Duodenal mucosa (tissue), 2 donors: ENCODE measurements at regions not wholly inside any gene's neighbourhood (a gene's known extent, or its start where the extent isn't known, plus 50 kb on each side); places are given as distances from the start of the nearest gene placed in this dataset.

ENCODE experiments used
- H3K27ac ChIP-seq: one replicate; pipeline ENCODE4 v1.7.0; 2013; ENCODE audit warnings: low read depth, low read length
- H3K27me3 ChIP-seq, 2 donors: one replicate each; pipeline ENCODE4 v1.7.0; 2013; ENCODE audit warnings: low read length in 2 of 2, control low read depth in 1 of 2; ENCODE audit not compliant: insufficient read depth in 2 of 2, control insufficient read depth in 1 of 2
- H3K36me3 ChIP-seq, 2 donors: one replicate each; pipeline ENCODE4 v1.7.0; 2013; ENCODE audit warnings: low read length in 2 of 2, control low read depth in 1 of 2; ENCODE audit not compliant: insufficient read depth in 2 of 2, control insufficient read depth in 1 of 2
- H3K4me1 ChIP-seq, 2 donors: one replicate each; pipeline ENCODE4 v1.7.0; 2013; ENCODE audit warnings: low read length in 2 of 2, control low read depth in 1 of 2; ENCODE audit not compliant: insufficient read depth in 2 of 2, control insufficient read depth in 1 of 2
- H3K4me3 ChIP-seq, 2 donors: one replicate each; pipeline ENCODE4 v1.7.0; 2013; ENCODE audit warnings: low read length in 2 of 2, low read depth in 1 of 2
- H3K9ac ChIP-seq, 2 donors: one replicate each; pipeline ENCODE4 v1.7.0; 2013; ENCODE audit warnings: low read length in 2 of 2, low read depth in 1 of 2
- H3K9me3 ChIP-seq, 2 donors: one replicate each; pipeline ENCODE4 v1.7.0; 2013; ENCODE audit warnings: low read length in 2 of 2, control low read depth in 1 of 2; ENCODE audit not compliant: control insufficient read depth in 1 of 2

GRCh38 chr7:98565103-98565502, 52.0 kb upstream of the NPTX2 start:
- H3K36me3 ChIP-seq: no peaks in the 10 kb centered on the region
- no peak overlapping the region for H3K27ac ChIP-seq
- no peak overlapping the region for H3K4me3 ChIP-seq
- no peak overlapping the region for H3K9ac ChIP-seq
- H3K27me3 ChIP-seq: peaks cover 0 to 3% of the 10 kb centered on the region in 2 donors
- no peaks in the 10 kb centered on the region for H3K4me1 ChIP-seq
- H3K9me3 ChIP-seq: no peaks in the 10 kb centered on the region

DNA sequence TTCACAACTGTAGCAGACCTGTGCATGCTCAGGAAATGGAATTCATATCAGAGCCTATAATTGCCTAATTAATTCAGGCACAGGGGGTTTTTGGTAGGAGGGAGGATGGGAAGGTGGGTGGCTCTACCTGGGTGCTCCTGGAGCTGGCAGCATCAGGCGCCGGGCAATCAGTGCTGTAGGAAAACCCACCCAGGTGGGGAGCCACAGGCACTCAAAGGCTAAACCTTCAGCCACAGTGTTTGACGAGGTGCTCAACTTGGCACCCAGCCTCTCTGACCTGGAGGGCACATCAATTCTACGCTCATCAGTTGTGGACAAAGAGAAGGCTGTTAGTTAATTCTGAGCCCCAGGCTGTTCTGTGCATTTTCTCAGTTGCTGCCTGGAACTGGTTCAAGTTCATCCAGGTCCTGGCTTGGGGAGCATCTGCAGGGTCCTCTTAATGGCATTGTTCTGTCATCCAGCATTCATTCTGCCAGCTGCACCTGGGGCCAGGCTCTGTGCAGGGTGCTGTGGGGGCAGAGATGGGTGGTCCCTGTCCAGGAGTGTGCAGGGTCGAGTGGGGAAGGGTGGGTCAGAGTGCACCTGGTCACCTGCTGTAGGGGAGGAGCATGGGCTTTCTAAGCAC, 54.1 kb upstream of the NPTX2 start:
- Histone ChIP-seq H3K27me3 (peaks cover 0 to 3% of the 10 kb centered on the region in 2 donors), H3K9me3 (no peaks in the 10 kb centered on the region), H3K9ac (no peak overlapping the region), H3K36me3 (no peaks in the 10 kb centered on the region), H3K27ac (no peak overlapping the region), H3K4me1 (no peaks in the 10 kb centered on the region), H3K4me3 (no peak overlapping the region)

- H3K27me3 ChIP-seq: peaks cover 0 to 3% of the 10 kb centered on the region in 2 donors
- H3K36me3 ChIP-seq: no peaks in the 10 kb centered on the region
- no peaks in the 10 kb centered on the region for H3K9me3 ChIP-seq
- H3K27ac ChIP-seq: no peak overlapping the region
- no peaks in the 10 kb centered on the region for H3K4me1 ChIP-seq
- H3K9ac ChIP-seq: no peak overlapping the region
- no peak overlapping the region for H3K4me3 ChIP-seq
These were observed 54.7 kb upstream of the NPTX2 start for GRCh38 chr7:98562381-98562823.

DNA sequence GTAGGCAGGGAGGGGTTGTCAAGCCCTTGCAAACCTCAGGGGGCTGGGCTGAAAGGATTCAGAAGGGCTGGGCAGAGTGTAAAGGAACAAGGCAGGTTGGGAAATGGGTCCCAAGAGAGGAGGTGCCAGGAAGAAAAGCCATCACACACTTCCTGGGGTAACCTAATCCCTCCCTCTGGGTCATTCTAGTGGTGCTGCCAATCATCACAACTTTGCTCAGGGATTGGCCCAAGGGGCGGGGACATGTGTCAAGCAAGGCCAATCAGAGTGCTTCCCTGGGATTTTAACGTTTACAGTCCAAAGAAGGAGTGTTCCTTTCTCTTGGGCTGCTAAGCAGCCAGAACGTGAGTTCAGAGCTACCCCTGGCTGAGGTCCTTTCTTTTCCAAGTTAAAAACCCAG, 57.1 kb upstream of the NPTX2 start:
- H3K27ac ChIP-seq: no peak overlapping the region
- H3K27me3 ChIP-seq: peaks cover 0 to 3% of the 10 kb centered on the region in 2 donors
- no peaks in the 10 kb centered on the region for H3K4me1 ChIP-seq
- no peak overlapping the region for H3K4me3 ChIP-seq
- H3K9me3 ChIP-seq: no peaks in the 10 kb centered on the region
- H3K36me3 ChIP-seq: no peaks in the 10 kb centered on the region
- no peak overlapping the region for H3K9ac ChIP-seq

DNA sequence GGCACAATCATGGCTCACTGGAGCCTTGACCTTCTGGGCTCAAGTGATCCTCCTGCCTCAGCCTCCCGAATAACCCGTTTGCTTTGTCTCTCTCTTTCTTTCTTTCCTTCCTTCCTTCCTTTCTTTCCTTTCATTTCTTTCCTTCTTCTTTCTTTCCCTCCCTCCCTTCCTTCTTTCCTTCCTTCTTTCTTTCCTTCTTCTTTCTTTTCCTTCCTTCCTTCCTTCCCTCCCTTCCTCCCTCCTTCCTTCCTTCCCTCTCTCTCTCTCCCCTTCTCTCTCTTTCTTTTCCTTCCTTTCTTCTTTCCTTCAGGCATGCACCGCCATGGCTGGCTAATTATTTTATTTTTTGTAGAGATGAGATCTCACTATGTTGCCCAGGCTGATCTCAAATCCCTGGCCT, 57.9 kb upstream of the NPTX2 start:
- Histone ChIP-seq H3K27ac (no peak overlapping the region), H3K4me3 (no peak overlapping the region), H3K36me3 (no peaks in the 10 kb centered on the region), H3K9me3 (no peaks in the 10 kb centered on the region), H3K4me1 (no peaks in the 10 kb centered on the region), H3K27me3 (peaks cover 0 to 3% of the 10 kb centered on the region in 2 donors), H3K9ac (no peak overlapping the region)

DNA sequence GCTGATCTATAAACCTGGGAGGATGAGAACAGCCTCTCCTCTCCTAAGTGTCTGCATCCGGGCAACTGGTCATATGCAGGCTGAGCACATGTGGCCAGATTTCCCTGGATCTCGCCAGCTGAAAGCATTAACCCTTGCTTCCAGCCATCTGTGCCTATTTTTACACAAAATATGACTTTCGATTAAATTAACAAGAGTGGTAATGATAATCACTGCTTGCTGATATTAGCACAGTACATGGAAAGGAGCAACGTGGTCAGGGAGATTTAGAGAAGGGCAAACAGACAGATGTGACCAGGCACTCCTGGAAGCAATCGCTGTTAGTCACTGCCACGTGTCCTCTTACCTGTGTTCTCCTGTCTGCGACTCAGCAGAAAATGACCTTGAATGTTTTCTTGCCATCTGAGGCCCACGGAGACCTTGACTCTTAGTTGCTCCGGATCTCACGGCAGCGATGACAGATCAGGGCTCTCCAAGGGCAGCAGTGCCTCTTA, 59.5 kb upstream of the NPTX2 start:
- Histone ChIP-seq H3K4me3 (no peak overlapping the region), H3K36me3 (no peaks in the 10 kb centered on the region), H3K27ac (no peak overlapping the region), H3K27me3 (no peaks in the 10 kb centered on the region), H3K4me1 (no peaks in the 10 kb centered on the region), H3K9ac (no peak overlapping the region), H3K9me3 (peaks cover 0 to 2% of the 10 kb centered on the region in 2 donors)

DNA sequence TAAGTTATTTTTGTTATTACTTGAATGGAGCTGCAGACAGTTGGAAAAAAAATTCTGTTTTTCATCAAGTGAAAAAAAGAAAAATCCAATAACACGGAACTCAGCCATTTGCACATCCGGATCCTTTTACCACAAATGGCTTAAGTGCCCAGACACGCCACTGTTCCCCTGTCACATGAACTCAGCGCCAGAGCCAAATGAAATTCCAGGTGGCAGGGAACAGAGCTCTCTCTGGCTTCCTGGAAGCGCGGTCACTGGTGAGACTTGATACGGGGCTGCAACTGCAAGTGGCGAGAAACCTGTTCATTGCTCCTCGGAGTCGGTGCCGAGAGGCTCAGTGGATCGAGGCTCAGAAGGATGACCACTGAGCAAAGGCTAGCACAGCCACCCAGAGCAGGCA, 60.8 kb upstream of the NPTX2 start:
- H3K9me3 ChIP-seq: peaks cover 3 to 11% of the 10 kb centered on the region in 2 donors
- H3K27me3 ChIP-seq: no peaks in the 10 kb centered on the region
- no peak overlapping the region for H3K27ac ChIP-seq
- no peaks in the 10 kb centered on the region for H3K36me3 ChIP-seq
- H3K4me3 ChIP-seq: no peak overlapping the region
- no peaks in the 10 kb centered on the region for H3K4me1 ChIP-seq
- H3K9ac ChIP-seq: no peak overlapping the region

GRCh38 chr7:98555403-98555802, 61.7 kb upstream of the NPTX2 start:
- H3K27me3 ChIP-seq: no peaks in the 10 kb centered on the region
- no peaks in the 10 kb centered on the region for H3K4me1 ChIP-seq
- H3K27ac ChIP-seq: no peak overlapping the region
- no peak overlapping the region for H3K4me3 ChIP-seq
- H3K36me3 ChIP-seq: no peaks in the 10 kb centered on the region
- no peak overlapping the region for H3K9ac ChIP-seq
- H3K9me3 ChIP-seq: peaks cover 3 to 11% of the 10 kb centered on the region in 2 donors

DNA sequence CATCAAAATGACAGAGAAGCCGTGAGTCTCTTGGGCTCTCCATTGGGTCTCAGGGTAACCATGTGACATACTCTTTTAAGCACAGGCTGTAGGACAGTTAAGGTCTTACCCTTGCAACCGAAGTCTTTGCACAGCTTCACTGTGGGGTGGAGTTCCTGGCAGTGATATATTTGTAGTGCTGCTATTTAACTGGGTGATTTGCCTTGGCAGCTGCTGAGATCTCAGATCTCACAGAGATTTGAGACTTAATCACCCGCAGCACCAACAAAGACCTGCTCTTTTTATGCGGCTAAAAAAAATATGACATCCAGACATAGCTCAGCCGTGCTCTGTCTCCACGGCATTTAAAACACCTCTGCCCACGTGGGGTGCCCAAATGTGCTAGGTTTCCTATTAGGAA, 63.4 kb upstream of the NPTX2 start:
- H3K27ac ChIP-seq: no peak overlapping the region

GRCh38 chr7:98551611-98552273, 65.3 kb upstream of the NPTX2 start:
- Histone ChIP-seq H3K27ac (no peak overlapping the region), H3K9ac (no peak overlapping the region), H3K27me3 (no peaks in the 10 kb centered on the region), H3K4me1 (no peaks in the 10 kb centered on the region), H3K36me3 (no peaks in the 10 kb centered on the region), H3K4me3 (no peak overlapping the region), H3K9me3 (peaks cover 3 to 11% of the 10 kb centered on the region in 2 donors)

More for the DNA sequence above, 63.4 kb upstream of the NPTX2 start:
- Histone ChIP-seq H3K36me3 (no peaks in the 10 kb centered on the region), H3K4me3 (no peak overlapping the region), H3K27me3 (no peaks in the 10 kb centered on the region), H3K4me1 (no peaks in the 10 kb centered on the region), H3K9me3 (peaks cover 3 to 11% of the 10 kb centered on the region in 2 donors), H3K9ac (no peak overlapping the region)
